ENCODE measurements at regions not wholly inside any gene's neighbourhood (a gene's known extent, or its start where the extent isn't known, plus 50 kb on each side); places are given as distances from the start of the nearest gene placed in this dataset.

DNA sequence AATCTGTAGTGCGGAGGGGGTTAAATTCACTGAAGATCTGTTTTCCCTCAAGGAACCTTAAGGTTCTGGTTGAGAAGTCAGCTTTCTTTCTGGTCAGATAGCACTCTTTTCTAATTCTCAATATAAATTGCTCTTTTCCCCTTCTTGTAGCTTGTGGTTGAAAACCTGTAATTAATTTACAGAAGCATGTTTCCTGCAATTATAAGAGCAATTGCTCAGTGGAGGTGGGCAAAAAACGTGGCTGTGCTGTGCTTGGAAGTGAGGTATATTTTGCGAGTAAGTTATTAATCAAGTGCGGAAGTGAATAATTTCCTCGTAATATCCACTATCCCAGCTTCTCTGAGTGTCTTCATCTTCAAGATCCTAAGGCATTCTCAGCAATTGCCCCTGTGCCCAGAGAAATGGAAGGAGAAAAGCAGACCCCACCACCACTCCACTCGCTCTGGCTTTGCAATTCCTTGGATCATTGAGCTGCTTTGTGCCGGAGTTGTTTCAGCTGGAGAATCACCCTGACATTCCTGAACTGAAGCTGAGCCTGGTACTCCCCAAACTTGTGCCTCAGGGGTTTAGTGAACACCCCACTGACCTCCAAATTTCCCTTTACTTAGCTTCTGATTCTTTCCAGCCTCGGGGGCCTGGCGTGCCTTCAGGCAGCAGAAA, 140.6 kb downstream of the LRRC70 start:
- Histone ChIP-seq H3K4me3 (no peak overlapping the region), H3K27ac (no peak overlapping the region), H3K9me3 (no peaks in the 10 kb centered on the region), H3K4me1 (no peaks in the 10 kb centered on the region), H3K36me3 (no peaks in the 10 kb centered on the region), H3K27me3 (no peaks in the 10 kb centered on the region)
- WGBS = 74% methylated on average over 9 of the region's 9 CpGs
- TF ChIP-seq POLR2AphosphoS5 (IDR thresholded peaks at IDR 0.05) = no peak
- TF ChIP-seq EP300 (IDR thresholded peaks at IDR 0.05) = no peak
- TF ChIP-seq, protein P1, sequence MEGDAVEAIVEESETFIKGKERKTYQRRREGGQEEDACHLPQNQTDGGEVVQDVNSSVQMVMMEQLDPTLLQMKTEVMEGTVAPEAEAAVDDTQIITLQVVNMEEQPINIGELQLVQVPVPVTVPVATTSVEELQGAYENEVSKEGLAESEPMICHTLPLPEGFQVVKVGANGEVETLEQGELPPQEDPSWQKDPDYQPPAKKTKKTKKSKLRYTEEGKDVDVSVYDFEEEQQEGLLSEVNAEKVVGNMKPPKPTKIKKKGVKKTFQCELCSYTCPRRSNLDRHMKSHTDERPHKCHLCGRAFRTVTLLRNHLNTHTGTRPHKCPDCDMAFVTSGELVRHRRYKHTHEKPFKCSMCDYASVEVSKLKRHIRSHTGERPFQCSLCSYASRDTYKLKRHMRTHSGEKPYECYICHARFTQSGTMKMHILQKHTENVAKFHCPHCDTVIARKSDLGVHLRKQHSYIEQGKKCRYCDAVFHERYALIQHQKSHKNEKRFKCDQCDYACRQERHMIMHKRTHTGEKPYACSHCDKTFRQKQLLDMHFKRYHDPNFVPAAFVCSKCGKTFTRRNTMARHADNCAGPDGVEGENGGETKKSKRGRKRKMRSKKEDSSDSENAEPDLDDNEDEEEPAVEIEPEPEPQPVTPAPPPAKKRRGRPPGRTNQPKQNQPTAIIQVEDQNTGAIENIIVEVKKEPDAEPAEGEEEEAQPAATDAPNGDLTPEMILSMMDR (IDR thresholded peaks at IDR 0.05) = no peak
- no peak for DNase-seq (ENCODE audit: low spot score in 2 of 2)

- H3K4me3 ChIP-seq = no peak overlapping the region
- no peak for DNase-seq (ENCODE audit: low spot score in 2 of 2)
- no peaks in the 10 kb centered on the region for H3K27me3 ChIP-seq
- no peaks in the 10 kb centered on the region for H3K9me3 ChIP-seq
- no peak overlapping the region for H3K27ac ChIP-seq
- TF ChIP-seq POLR2A (IDR thresholded peaks at IDR 0.05) (no peak), POLR2AphosphoS5 (IDR thresholded peaks at IDR 0.05) (no peak)
- TF ChIP-seq, protein P1 (IDR thresholded peaks at IDR 0.05) = no peak
- WGBS = 88% methylated on average over 2 of the region's 2 CpGs
- H3K4me1 ChIP-seq = no peaks in the 10 kb centered on the region
- no peaks in the 10 kb centered on the region for H3K36me3 ChIP-seq
These were observed 139.7 kb downstream of the LRRC70 start for GRCh38 chr5:62718324-62718723.

GRCh38 chr5:62717301-62717933, 138.8 kb downstream of the LRRC70 start:
- no peak overlapping the region for H3K4me3 ChIP-seq
- 64% methylated on average over 2 of the region's 2 CpGs for WGBS
- no peak overlapping the region for H3K27ac ChIP-seq
- no peaks in the 10 kb centered on the region for H3K36me3 ChIP-seq
- no peaks in the 10 kb centered on the region for H3K27me3 ChIP-seq
- no peak for DNase-seq (ENCODE audit: low spot score in 2 of 2)
- H3K4me1 ChIP-seq = no peaks in the 10 kb centered on the region
- TF ChIP-seq POLR2A (IDR thresholded peaks at IDR 0.05) (no peak), EP300 (IDR thresholded peaks at IDR 0.05) (no peak)
- TF ChIP-seq, protein P1 (IDR thresholded peaks at IDR 0.05) = no peak
- no peaks in the 10 kb centered on the region for H3K9me3 ChIP-seq

- Histone ChIP-seq H3K9me3 (no peaks in the 10 kb centered on the region), H3K27me3 (no peaks in the 10 kb centered on the region), H3K4me3 (no peak overlapping the region), H3K4me1 (no peaks in the 10 kb centered on the region), H3K36me3 (no peaks in the 10 kb centered on the region), H3K27ac (no peak overlapping the region)
- TF ChIP-seq EP300 (IDR thresholded peaks at IDR 0.05) = no peak
- TF ChIP-seq, protein P1 (IDR thresholded peaks at IDR 0.05) = no peak
- TF ChIP-seq POLR2AphosphoS5 (IDR thresholded peaks at IDR 0.05) = no peak
- TF ChIP-seq POLR2A (IDR thresholded peaks at IDR 0.05) = no peak
- no peak for DNase-seq (ENCODE audit: low spot score in 2 of 2)
- WGBS = 56% methylated on average over 2 of the region's 2 CpGs
These were observed 135.7 kb downstream of the LRRC70 start for GRCh38 chr5:62714296-62714695.

GRCh38 chr5:62708481-62709325, 130.1 kb downstream of the LRRC70 start:
- WGBS = 68% methylated on average over 1 of the region's 1 CpG

More at GRCh38 chr5:62708481-62709325, 130.1 kb downstream of the LRRC70 start:
- no peak overlapping the region for H3K4me3 ChIP-seq
- peaks cover 6% of the 10 kb centered on the region for H3K9me3 ChIP-seq
- no peak for DNase-seq (ENCODE audit: low spot score in 2 of 2)
- H3K4me1 ChIP-seq = no peaks in the 10 kb centered on the region
- H3K27ac ChIP-seq = no peak overlapping the region
- TF ChIP-seq EP300 (IDR thresholded peaks at IDR 0.05) = no peak
- TF ChIP-seq POLR2A (IDR thresholded peaks at IDR 0.05) = no peak
- TF ChIP-seq, protein P1 (IDR thresholded peaks at IDR 0.05) = no peak
- TF ChIP-seq POLR2AphosphoS5 (IDR thresholded peaks at IDR 0.05) = no peak
- H3K36me3 ChIP-seq = no peaks in the 10 kb centered on the region
- H3K27me3 ChIP-seq = no peaks in the 10 kb centered on the region

Measured in suprapubic skin (tissue), 4 donors.